ENCODE measurements at regions not wholly inside any gene's neighbourhood (a gene's known extent, or its start where the extent isn't known, plus 50 kb on each side); places are given as distances from the start of the nearest gene placed in this dataset.

DNA sequence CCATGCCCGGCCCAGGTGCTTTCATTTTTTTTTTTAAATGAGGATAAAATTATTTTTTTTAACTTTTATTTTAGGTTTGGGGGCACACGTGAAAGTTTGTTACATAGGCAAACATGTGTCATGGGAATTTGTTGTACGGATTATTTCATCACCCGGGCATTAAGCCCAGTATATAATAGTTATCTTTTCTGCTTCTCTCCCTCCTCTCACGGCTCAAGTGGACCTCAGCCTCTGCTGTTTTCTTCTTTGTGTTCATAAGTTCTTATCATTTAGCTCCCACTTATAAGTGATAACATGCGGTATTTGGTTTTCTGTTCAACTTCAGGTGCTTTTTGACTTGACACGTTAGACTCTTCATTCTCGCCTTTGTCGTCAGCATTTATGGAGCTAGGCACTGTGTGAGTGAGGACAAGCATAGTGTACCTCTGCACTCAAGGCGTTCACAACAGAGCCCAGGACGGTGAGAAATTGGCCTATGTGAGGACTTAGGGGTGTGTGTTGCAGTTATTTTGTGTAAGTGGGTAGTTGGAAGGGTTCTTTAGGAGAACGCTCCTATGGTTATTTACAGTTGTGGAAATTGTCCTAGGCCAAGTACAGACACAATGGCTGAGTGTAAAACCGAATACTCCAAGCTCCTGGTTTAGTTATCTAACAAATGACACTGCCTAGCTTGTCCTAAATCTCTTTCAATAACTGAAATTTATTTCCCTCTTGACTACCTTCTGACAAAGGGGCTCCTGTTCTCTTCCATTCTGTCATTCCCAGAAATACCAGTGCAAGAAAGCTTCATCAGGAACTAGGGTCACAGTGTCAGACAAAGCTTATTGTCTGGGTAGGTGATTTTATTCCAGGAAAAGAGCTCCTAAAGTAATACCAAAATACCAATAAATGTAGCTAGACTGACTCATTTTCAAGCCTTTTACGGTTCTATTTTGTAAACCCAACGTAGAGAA is 200.5 kb upstream of the PRICKLE1 start:
- no peak overlapping the region for H3K4me3 ChIP-seq (ENCODE audit: low read depth, low read length)
- no peak for DNase-seq (ENCODE audit: low read depth)
- TF ChIP-seq MYC (IDR thresholded peaks at IDR 0.05; ENCODE audit: low read depth, low read length), result no peak
- TF ChIP-seq, protein P1, sequence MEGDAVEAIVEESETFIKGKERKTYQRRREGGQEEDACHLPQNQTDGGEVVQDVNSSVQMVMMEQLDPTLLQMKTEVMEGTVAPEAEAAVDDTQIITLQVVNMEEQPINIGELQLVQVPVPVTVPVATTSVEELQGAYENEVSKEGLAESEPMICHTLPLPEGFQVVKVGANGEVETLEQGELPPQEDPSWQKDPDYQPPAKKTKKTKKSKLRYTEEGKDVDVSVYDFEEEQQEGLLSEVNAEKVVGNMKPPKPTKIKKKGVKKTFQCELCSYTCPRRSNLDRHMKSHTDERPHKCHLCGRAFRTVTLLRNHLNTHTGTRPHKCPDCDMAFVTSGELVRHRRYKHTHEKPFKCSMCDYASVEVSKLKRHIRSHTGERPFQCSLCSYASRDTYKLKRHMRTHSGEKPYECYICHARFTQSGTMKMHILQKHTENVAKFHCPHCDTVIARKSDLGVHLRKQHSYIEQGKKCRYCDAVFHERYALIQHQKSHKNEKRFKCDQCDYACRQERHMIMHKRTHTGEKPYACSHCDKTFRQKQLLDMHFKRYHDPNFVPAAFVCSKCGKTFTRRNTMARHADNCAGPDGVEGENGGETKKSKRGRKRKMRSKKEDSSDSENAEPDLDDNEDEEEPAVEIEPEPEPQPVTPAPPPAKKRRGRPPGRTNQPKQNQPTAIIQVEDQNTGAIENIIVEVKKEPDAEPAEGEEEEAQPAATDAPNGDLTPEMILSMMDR (IDR thresholded peaks at IDR 0.05; ENCODE audit: low read depth, low read length), result no peak
- TF ChIP-seq POLR2A (IDR thresholded peaks at IDR 0.05; ENCODE audit: extremely low read depth, insufficient read length), result no peak
- TF ChIP-seq, protein P2, sequence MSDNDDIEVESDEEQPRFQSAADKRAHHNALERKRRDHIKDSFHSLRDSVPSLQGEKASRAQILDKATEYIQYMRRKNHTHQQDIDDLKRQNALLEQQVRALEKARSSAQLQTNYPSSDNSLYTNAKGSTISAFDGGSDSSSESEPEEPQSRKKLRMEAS (IDR thresholded peaks at IDR 0.05; ENCODE audit: low read depth, low read length), result no peak

DNA sequence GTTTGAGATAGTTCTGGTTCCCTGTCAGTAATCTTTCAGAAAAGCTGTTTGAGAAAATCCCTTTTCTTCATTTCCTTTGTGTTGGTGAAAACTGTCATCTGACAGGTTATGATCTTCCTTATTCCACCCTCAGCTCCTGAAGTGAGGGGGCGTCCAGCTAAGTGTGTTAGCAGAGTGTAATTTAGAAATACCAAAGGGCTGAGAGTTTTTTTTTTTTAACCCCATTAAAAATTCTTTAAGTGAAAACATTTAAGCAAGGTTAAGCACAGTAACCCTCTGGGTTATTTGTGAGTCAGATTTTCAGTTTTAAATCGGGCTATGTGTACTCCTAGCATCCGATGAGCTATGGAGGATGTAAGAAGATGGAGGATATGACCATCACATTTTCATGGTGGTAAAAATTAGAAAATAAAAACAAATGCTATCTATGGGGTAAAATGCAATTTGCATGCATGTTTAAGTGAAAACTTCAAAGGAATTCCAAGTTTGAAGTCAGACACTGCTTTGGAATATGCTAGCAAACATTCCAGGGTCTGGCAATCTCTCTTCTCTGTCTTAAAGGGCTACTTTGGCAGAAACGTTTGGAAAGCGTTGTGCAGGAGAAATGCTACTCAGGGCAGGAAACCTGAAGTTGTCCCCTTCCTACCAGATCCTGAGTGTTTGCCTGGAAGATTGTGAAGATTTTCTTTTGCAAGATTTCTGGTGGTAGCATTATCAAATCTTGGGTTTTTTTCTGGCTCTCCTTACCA is 197.0 kb upstream of the PRICKLE1 start:
- TF ChIP-seq, protein P1 (IDR thresholded peaks at IDR 0.05; ENCODE audit: low read depth, low read length), result no peak
- TF ChIP-seq POLR2A (IDR thresholded peaks at IDR 0.05; ENCODE audit: extremely low read depth, insufficient read length) (no peak), MYC (IDR thresholded peaks at IDR 0.05; ENCODE audit: low read depth, low read length) (no peak)
- TF ChIP-seq, protein P2 (IDR thresholded peaks at IDR 0.05; ENCODE audit: low read depth, low read length), result no peak
- no peak for DNase-seq (ENCODE audit: low read depth)
- no peak overlapping the region for H3K4me3 ChIP-seq (ENCODE audit: low read depth, low read length)

DNA sequence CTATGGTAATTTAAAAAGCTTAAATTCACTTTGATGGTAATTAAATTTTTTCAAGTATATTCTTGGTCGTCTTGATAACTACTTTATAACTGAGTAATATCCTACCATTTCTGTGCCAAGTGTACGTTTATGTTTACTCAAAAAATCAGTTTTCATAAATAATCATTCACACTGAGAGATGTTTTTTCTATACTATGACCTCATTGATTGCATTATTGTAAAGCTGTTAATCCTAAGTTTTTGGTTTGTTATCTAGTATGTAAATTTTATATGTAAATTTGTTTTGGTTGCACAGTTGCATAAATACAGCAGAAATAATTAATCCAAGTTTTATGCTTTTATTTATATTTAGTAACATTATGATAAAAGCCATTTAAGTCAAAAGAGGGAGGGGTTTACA is 196.4 kb upstream of the PRICKLE1 start:
- no peak overlapping the region for H3K4me3 ChIP-seq (ENCODE audit: low read depth, low read length)
- DNase-seq (ENCODE audit: low read depth), result no peak
- TF ChIP-seq POLR2A (IDR thresholded peaks at IDR 0.05; ENCODE audit: extremely low read depth, insufficient read length), result no peak
- no peak for TF ChIP-seq MYC (IDR thresholded peaks at IDR 0.05; ENCODE audit: low read depth, low read length)
- TF ChIP-seq, protein P1 (IDR thresholded peaks at IDR 0.05; ENCODE audit: low read depth, low read length), result no peak
- TF ChIP-seq, protein P2 (IDR thresholded peaks at IDR 0.05; ENCODE audit: low read depth, low read length), result no peak

DNA sequence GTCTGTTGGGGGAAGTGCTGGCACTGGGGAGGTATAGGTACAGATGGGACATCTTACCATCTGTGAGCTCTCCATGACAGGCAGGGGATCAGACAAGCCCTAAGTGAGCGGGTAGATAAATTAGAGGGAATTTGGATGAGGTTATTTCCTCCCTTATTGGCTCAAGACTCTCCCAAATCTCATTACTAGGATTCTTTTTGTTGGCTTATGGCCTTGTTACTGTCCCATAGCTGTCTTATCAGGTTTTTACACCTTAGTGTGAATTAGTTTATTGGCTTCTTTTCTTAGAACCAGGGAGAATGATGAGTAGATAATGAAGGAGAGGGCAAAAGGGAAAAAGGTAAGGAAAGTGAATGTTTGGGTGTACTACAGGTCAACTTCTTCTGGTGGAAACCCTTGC is 191.1 kb upstream of the PRICKLE1 start:
- DNase-seq (ENCODE audit: low read depth), result no peak

DNA sequence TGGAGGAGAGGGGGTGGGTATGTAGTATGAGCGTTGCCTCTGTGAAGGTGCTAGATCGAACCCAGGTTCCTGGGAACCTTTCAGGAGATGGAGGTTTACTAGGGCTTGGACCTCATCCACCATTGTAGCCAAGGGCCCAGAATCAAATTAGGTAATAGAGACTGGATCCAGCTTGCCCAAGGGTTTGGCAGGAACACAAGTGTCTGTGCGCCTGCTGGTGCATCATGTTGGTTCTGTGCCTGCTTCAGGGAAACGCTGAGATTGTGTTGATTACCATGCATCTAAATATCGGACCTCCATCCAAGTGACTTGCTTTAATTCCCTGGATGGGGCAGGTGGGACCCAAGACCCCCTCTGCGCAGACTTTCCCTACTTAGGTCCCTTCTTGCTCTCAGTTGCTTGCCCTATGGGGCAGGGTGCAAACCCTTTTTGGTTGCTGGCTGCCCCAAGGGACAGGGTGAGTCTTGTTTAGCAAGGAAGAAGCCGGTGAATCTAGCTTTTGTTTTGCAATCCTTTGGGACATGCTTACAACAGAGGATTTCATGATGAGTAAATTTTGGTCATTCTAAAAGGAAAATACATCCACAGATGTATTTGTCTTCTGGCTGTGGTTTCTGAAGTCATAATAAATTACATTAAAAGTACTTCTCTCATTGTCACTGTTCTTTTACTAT is 189.8 kb upstream of the PRICKLE1 start:
- TF ChIP-seq POLR2A (IDR thresholded peaks at IDR 0.05; ENCODE audit: extremely low read depth, insufficient read length) (no peak), MYC (IDR thresholded peaks at IDR 0.05; ENCODE audit: low read depth, low read length) (no peak)
- TF ChIP-seq, protein P2 (IDR thresholded peaks at IDR 0.05; ENCODE audit: low read depth, low read length), result no peak
- TF ChIP-seq, protein P1 (IDR thresholded peaks at IDR 0.05; ENCODE audit: low read depth, low read length), result no peak
- peak; percentile 70 for DNase-seq (ENCODE audit: low read depth)
- no peak overlapping the region for H3K4me3 ChIP-seq (ENCODE audit: low read depth, low read length)

More for the DNA sequence above, 191.1 kb upstream of the PRICKLE1 start:
- TF ChIP-seq, protein P2 (IDR thresholded peaks at IDR 0.05; ENCODE audit: low read depth, low read length), result no peak
- TF ChIP-seq MYC (IDR thresholded peaks at IDR 0.05; ENCODE audit: low read depth, low read length) (no peak), POLR2A (IDR thresholded peaks at IDR 0.05; ENCODE audit: extremely low read depth, insufficient read length) (no peak)
- TF ChIP-seq, protein P1 (IDR thresholded peaks at IDR 0.05; ENCODE audit: low read depth, low read length), result no peak
- no peak overlapping the region for H3K4me3 ChIP-seq (ENCODE audit: low read depth, low read length)
